Suprapubic skin (tissue), 4 donors: ENCODE measurements at regions not wholly inside any gene's neighbourhood (a gene's known extent, or its start where the extent isn't known, plus 50 kb on each side); places are given as distances from the start of the nearest gene placed in this dataset.

Source experiments
- EP300 ChIP-seq: sonication (generic); formaldehyde crosslinking; IDR thresholded peaks from one replicate; pipeline ENCODE4 v1.6.1; 2017; ENCODE audit warnings: antibody characterized with exemption
- POLR2A ChIP-seq, 2 donors: fragments of 450-650 bp; IDR thresholded peaks; one replicate each; pipeline ENCODE4 v1.6.1; 2017; ENCODE audit warnings: antibody characterized with exemption in 2 of 2, mild to moderate bottlenecking in 2 of 2, moderate library complexity in 2 of 2
- POLR2AphosphoS5 ChIP-seq, 3 donors: sonication (generic); formaldehyde crosslinking; IDR thresholded peaks; one replicate each; pipeline ENCODE4 v1.6.1; 2017; ENCODE audit warnings: antibody characterized with exemption in 3 of 3
- TF ChIP-seq, protein P1 (sequence below), 2 donors: fragments of 200-600 bp in 1 of 2; fragments of 450-650 bp in 1 of 2; sonication (generic) in 1 of 2; IDR thresholded peaks; one replicate each; pipeline ENCODE4 v1.5.1; 2016 to 2019; ENCODE audit warnings: antibody characterized with exemption in 2 of 2, mild to moderate bottlenecking in 1 of 2, moderate library complexity in 1 of 2

DNA sequence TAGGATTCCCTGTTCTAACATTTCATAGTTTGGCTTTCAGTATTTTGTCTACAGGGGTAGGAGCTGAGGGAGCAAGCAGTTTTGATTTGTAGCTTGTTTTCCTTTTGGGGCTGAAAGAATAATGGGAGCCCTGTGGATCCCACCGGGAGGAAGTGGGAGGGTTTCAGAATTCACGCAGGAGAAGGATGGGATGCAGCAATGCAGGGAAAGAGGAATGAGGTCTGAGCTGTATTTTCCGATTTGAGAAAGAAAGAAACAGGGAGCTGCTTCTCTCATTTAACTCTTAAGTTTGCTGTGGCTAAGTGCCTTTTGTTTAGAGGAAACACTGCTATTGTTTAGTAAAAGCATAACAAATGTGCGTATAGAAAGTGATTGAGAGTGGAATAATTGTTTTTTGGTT is 141.0 kb downstream of the ADCYAP1 start:
- TF ChIP-seq POLR2A (IDR thresholded peaks at IDR 0.05), result no peak
- TF ChIP-seq, protein P1, sequence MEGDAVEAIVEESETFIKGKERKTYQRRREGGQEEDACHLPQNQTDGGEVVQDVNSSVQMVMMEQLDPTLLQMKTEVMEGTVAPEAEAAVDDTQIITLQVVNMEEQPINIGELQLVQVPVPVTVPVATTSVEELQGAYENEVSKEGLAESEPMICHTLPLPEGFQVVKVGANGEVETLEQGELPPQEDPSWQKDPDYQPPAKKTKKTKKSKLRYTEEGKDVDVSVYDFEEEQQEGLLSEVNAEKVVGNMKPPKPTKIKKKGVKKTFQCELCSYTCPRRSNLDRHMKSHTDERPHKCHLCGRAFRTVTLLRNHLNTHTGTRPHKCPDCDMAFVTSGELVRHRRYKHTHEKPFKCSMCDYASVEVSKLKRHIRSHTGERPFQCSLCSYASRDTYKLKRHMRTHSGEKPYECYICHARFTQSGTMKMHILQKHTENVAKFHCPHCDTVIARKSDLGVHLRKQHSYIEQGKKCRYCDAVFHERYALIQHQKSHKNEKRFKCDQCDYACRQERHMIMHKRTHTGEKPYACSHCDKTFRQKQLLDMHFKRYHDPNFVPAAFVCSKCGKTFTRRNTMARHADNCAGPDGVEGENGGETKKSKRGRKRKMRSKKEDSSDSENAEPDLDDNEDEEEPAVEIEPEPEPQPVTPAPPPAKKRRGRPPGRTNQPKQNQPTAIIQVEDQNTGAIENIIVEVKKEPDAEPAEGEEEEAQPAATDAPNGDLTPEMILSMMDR (IDR thresholded peaks at IDR 0.05), result no peak
- no peak for TF ChIP-seq EP300
- TF ChIP-seq POLR2AphosphoS5 (IDR thresholded peaks at IDR 0.05), result no peak
